Muscle of arm (tissue), 1 donor: ENCODE measurements at regions not wholly inside any gene's neighbourhood (a gene's known extent, or its start where the extent isn't known, plus 50 kb on each side); places are given as distances from the start of the nearest gene placed in this dataset.

Source experiments
- DNase-seq: peaks from one replicate; pipeline ENCODE4 v3.0.0-alpha.2; 2013

GRCh38 chr2:128720080-128721022 lies 401.7 kb upstream of the HS6ST1 start:
- no peak for DNase-seq

- DNase-seq, result no peak
These were observed 402.4 kb upstream of the HS6ST1 start for GRCh38 chr2:128721096-128721495.

DNA sequence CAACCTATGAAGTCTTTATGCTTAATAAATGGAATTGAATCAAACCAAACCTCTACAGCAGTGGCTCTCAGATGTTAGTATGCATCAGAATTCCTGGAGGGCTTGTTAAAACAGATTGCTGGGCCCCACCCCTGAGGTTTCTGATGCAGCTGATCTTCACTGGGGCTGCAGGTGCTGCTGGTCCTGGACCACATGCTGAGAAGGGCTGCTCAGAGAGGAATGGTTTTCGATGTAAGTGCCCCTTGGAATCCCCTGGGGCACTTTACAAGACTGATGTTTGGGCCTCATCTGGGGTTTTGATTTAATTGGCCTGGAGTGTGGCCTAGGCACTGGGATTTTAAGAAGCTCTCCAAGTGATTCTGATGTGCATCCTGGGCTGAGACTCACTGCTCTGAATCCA lies 403.8 kb upstream of the HS6ST1 start:
- no peak for DNase-seq

DNA sequence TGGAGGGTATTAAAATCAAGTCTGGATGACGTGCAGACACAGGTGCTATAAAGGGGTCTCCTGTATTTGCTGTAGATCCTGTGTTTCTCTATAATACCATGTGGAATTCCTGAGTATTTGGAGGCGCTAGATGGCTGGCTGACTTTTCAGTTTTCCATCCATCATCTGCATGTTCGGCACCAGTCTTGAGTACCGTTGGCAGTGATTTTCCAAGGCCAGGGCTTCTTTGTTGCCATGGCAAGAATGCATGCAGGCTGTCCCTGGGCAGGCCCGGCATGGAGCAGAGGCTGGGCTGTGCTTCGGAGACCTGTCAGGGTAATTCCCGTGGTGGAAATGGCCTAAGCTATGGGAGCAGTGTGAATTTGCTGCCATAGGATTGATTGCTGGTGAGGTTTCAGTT lies 405.9 kb upstream of the HS6ST1 start:
- no peak for DNase-seq

DNA sequence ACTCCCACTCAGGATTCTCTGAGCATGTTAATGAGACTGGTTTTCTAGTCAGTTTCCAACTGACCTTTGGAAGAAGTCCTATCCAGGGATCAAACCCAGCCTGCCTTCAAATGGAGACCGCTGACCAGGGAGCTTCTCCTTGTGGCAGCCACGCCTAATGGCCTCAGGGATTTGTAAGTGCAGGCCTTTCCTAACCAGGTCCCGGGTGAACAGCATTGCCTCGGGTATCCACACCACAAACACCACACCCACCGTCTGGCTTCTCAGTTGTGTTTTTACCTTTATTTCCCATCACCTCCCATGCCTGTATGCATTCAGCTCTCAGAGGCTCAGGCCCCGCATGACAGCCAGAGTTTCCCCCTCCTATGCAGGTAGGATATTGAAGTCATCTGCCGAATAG lies 406.3 kb upstream of the HS6ST1 start:
- DNase-seq, result no peak

DNA sequence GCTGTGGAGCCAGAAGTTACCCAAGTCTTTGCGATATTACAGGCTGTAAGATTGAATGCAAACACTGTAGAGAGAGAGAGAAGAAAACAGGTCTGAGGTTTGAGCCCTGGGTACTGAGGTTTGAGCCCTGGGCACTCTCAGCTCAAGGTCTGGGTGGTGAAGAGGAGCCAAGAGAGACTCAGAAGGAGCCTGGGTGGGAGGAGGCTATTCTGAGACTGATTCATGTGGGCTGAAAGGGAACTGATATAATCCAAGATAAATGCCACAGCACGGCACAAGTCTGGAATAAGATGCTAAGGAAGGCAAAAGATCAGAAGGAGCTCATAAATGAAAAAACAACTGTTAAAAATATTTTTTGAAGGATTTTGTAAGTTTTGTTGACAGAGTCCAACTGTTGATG lies 407.6 kb upstream of the HS6ST1 start:
- DNase-seq, result no peak

- no peak for DNase-seq
These were observed 408.2 kb upstream of the HS6ST1 start for GRCh38 chr2:128726911-128727310.

- no peak for DNase-seq
These were observed 408.7 kb upstream of the HS6ST1 start for GRCh38 chr2:128727404-128727803.

GRCh38 chr2:128727914-128728313 lies 409.2 kb upstream of the HS6ST1 start:
- DNase-seq, result no peak

DNA sequence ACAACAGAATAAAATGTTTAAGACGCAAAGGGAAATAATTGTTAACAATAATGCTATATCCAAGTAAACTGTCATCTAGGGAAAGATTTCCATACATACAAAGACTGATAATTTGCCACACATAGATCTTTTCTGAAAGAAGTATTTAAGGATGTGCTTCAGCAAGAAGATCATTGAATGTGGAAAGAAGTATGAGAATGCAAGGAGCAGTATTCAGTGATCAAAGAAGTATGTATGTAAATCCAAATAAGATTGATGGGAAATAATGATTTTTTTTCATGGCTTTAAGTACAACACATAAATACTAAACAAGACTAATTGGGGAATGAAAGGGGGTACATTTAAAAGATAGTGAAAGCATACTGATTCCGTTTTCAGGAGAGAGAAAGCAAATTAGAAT lies 410.4 kb upstream of the HS6ST1 start:
- DNase-seq, result no peak

GRCh38 chr2:128731994-128732650 lies 413.5 kb upstream of the HS6ST1 start:
- DNase-seq, result no peak

DNA sequence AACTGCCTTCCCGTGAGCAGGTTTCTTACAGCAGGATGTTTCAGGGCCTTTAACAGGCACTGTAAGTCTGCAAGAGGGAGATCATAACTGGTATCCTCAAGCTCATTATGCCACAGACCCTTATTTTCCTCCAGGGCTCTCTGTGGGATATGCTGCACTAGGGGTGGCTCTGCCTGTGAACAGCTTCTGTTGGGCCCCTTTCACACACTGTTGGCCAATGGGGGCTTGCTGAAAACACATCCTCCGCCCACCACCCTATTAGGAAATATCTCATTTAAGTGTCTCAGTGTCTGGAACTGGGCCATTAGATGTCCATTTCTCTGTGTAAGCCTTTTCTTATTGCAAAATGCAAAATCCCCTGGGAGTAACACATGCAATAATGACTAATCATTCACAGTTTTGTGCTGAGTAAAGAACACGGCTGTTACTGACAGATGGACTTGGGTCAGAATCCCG lies 414.3 kb upstream of the HS6ST1 start:
- DNase-seq, result no peak

DNA sequence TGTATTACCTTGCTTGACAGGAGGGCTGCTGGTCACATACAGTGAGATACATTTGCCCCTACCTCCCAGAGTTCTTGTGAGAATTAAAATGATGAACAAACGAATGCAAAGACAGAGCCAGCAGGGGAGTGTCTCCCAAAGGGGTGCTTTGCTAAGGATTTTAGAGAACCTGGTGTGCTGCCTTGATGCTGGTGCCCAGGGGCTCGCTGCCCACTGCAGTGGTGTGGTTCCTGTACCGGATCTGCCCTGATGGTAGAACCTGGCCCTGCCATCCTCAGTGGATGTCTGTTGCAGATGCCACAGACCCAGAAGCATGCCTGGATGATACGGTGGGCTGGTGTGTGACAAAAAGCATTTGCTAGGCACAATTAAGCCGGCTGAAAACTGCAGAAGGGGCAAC lies 414.8 kb upstream of the HS6ST1 start:
- no peak for DNase-seq

- no peak for DNase-seq
These were observed 416.0 kb upstream of the HS6ST1 start for GRCh38 chr2:128734521-128735295.

- DNase-seq, result no peak
These were observed 416.8 kb upstream of the HS6ST1 start for GRCh38 chr2:128735296-128735960.

DNA sequence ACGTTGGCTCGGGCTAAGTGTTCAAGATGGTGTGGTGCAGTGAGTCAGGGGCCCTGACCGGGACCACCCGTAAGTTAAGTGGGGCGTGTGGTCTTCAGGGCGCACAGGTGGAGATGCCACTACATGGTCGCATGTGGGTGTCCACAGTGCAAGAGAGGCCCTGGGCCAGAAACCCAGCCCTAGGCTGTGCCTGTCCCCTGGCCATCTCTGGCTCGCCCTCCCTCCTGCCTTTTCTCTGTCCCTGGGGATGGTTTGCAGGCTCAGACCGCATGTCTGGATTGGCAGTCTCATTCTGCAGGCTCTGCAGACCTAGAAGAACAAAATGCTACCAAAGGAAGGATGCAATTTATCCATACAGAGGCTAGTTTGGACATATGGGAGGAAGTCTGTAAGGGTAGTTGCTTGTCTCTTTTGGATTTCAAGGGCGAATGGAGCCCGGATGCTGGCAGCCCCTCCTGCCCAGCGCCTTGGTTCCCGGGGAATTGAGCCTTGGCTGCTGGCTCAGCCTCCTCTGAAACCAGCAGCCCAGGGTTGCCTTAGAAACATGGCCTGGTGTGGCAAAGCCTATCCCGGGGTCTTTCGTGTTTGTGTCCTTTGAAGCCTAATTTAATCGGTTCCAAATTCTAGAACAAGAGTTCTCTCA lies 417.5 kb upstream of the HS6ST1 start:
- no peak for DNase-seq

GRCh38 chr2:128736689-128737545 lies 418.2 kb upstream of the HS6ST1 start:
- peak; percentile 89 for DNase-seq

- DNase-seq, result no peak
These were observed 418.8 kb upstream of the HS6ST1 start for GRCh38 chr2:128737546-128737826.

- DNase-seq, result no peak
These were observed 419.9 kb upstream of the HS6ST1 start for GRCh38 chr2:128738446-128739110.

DNA sequence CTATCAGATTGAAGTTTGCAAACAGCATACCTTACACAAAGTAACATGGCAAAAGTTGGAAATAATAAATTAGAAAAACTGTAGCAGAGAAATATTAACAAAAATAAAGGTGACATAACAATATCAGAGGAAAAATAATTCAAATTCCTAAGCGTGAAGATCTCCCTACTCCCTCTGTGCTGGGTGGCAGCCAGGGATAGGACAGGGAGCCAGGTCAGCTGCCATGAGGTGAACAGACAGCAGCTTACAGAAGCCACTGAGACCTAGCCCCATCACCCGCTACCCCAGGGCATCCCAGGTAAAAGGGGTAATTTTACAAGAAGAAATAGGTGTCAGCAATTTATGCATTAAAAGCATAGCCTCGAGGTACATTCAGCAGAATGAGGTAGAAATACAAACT lies 423.8 kb upstream of the HS6ST1 start:
- DNase-seq, result no peak
